GM21423 (cell line): ENCODE measurements at regions not wholly inside any gene's neighbourhood (a gene's known extent, or its start where the extent isn't known, plus 50 kb on each side); places are given as distances from the start of the nearest gene placed in this dataset.

Source experiments
- ATAC-seq: cut with Tn5 transposase; IDR thresholded peaks from one replicate; pipeline ENCODE4 v1.9.1; 2021; ENCODE audit warnings: mild to moderate bottlenecking, moderate library complexity; ENCODE audit not compliant: unreplicated experiment

- no peak for ATAC-seq
Measured at GRCh38 chr10:131698986-131699385, 201.8 kb upstream of the PPP2R2D start.

GRCh38 chr10:131700032-131700431 is 200.8 kb upstream of the PPP2R2D start:
- no peak for ATAC-seq

- no peak for ATAC-seq
Measured at GRCh38 chr10:131700506-131700905, 200.3 kb upstream of the PPP2R2D start.

- no peak for ATAC-seq
Measured at GRCh38 chr10:131701131-131701947, 199.5 kb upstream of the PPP2R2D start.

- ATAC-seq, result no peak
Measured at GRCh38 chr10:131702531-131703356, 198.1 kb upstream of the PPP2R2D start.

- no peak for ATAC-seq
Measured at GRCh38 chr10:131703541-131703940, 197.3 kb upstream of the PPP2R2D start.

GRCh38 chr10:131703941-131704340 is 196.9 kb upstream of the PPP2R2D start:
- no peak for ATAC-seq

GRCh38 chr10:131706476-131706875 is 194.3 kb upstream of the PPP2R2D start:
- no peak for ATAC-seq

- no peak for ATAC-seq
Measured at GRCh38 chr10:131706952-131707351, 193.9 kb upstream of the PPP2R2D start.

GRCh38 chr10:131708225-131708880 is 192.5 kb upstream of the PPP2R2D start:
- no peak for ATAC-seq

GRCh38 chr10:131710142-131710861 is 190.5 kb upstream of the PPP2R2D start:
- ATAC-seq, result no peak

GRCh38 chr10:131722121-131722520 is 178.7 kb upstream of the PPP2R2D start:
- no peak for ATAC-seq

GRCh38 chr10:131722525-131723264 is 178.1 kb upstream of the PPP2R2D start:
- ATAC-seq, result no peak

GRCh38 chr10:131723297-131724168 is 177.3 kb upstream of the PPP2R2D start:
- ATAC-seq, result no peak

GRCh38 chr10:131724169-131724545 is 176.7 kb upstream of the PPP2R2D start:
- ATAC-seq, result no peak

- ATAC-seq, result no peak
Measured at GRCh38 chr10:131724891-131725580, 175.8 kb upstream of the PPP2R2D start.

GRCh38 chr10:131725581-131726069 is 175.2 kb upstream of the PPP2R2D start:
- no peak for ATAC-seq

- ATAC-seq, result no peak
Measured at GRCh38 chr10:131726076-131726880, 174.5 kb upstream of the PPP2R2D start.
